Colonic mucosa (tissue), 4 donors: ENCODE measurements at regions not wholly inside any gene's neighbourhood (a gene's known extent, or its start where the extent isn't known, plus 50 kb on each side); places are given as distances from the start of the nearest gene placed in this dataset.

Experiments
- DNase-seq: peaks from one replicate; pipeline ENCODE4 v3.0.0-alpha.2; 2020
- H3K27ac ChIP-seq: fragments of 200-600 bp; one replicate; pipeline ENCODE4 v1.8.0; 2021
- H3K27me3 ChIP-seq: fragments of 200-600 bp; one replicate; pipeline ENCODE4 v1.8.0; 2021
- H3K36me3 ChIP-seq: fragments of 200-600 bp; one replicate; pipeline ENCODE4 v1.8.0; 2021
- H3K4me1 ChIP-seq: fragments of 200-600 bp; one replicate; pipeline ENCODE4 v1.8.0; 2021; ENCODE audit warnings: mild to moderate bottlenecking
- H3K4me3 ChIP-seq: fragments of 200-600 bp; one replicate; pipeline ENCODE4 v1.8.0; 2021
- H3K9ac ChIP-seq, 2 donors: one replicate each; pipeline ENCODE4 v1.7.0; 2013; ENCODE audit warnings: control low read depth in 2 of 2, low read depth in 2 of 2, low read length in 2 of 2
- H3K9me3 ChIP-seq: fragments of 200-600 bp; one replicate; pipeline ENCODE4 v1.8.0; 2021
- intact Hi-C: fragments of 100-400 bp; cut with DNase I; formaldehyde crosslinking; loops from one replicate; pipeline ENCODE4 v1.14.1; 2022
- TF ChIP-seq, protein P1 (sequence below): fragments of 200-600 bp; IDR thresholded peaks from one replicate; pipeline ENCODE4 v1.8.0; 2022; ENCODE audit warnings: antibody characterized with exemption, mild to moderate bottlenecking
- donor health status: healthy.
- donor health status: DM: no; HTN: no; CAD: no.
- donor health status: DM: no; HTN: no; CAD: no.

GRCh38 chr3:20701641-20702040 lies 515.6 kb upstream of the SGO1 start:
- intact Hi-C loops, result no loop called here
- Histone ChIP-seq H3K27me3 (no peaks in the 10 kb centered on the region), H3K4me1 (no peaks in the 10 kb centered on the region), H3K4me3 (no peak overlapping the region), H3K36me3 (no peaks in the 10 kb centered on the region), H3K27ac (no peak overlapping the region), H3K9me3 (no peaks in the 10 kb centered on the region), H3K9ac (no peak overlapping the region)
- no peak for DNase-seq
- TF ChIP-seq, protein P1, sequence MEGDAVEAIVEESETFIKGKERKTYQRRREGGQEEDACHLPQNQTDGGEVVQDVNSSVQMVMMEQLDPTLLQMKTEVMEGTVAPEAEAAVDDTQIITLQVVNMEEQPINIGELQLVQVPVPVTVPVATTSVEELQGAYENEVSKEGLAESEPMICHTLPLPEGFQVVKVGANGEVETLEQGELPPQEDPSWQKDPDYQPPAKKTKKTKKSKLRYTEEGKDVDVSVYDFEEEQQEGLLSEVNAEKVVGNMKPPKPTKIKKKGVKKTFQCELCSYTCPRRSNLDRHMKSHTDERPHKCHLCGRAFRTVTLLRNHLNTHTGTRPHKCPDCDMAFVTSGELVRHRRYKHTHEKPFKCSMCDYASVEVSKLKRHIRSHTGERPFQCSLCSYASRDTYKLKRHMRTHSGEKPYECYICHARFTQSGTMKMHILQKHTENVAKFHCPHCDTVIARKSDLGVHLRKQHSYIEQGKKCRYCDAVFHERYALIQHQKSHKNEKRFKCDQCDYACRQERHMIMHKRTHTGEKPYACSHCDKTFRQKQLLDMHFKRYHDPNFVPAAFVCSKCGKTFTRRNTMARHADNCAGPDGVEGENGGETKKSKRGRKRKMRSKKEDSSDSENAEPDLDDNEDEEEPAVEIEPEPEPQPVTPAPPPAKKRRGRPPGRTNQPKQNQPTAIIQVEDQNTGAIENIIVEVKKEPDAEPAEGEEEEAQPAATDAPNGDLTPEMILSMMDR, result no peak

- Histone ChIP-seq H3K27me3 (no peaks in the 10 kb centered on the region), H3K4me3 (no peak overlapping the region), H3K27ac (no peak overlapping the region), H3K9ac (no peak overlapping the region), H3K4me1 (no peaks in the 10 kb centered on the region), H3K36me3 (no peaks in the 10 kb centered on the region), H3K9me3 (no peaks in the 10 kb centered on the region)
- TF ChIP-seq, protein P1, result no peak
- intact Hi-C loops, result no loop called here
- no peak for DNase-seq
Measured at GRCh38 chr3:20700714-20701113, 514.7 kb upstream of the SGO1 start.

DNA sequence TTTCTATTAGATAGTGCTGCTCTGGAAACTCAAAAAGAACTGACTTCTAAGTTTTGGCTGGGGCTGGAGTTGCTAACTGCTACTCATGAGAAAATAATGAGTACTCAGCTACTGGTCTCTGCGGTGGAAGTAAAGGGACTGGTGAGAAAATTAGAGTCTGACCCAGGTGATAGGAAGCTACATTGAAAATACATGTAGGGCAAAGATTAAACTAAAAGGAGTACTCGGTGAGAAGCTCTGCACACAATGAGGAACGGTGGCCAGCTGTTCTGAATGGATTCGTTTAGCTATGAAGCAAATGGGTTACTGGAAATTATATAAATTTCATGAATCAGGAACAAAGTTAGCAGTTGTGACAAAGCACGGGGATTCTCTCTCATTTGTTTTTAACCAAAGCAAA lies 512.9 kb upstream of the SGO1 start:
- DNase-seq, result no peak
- TF ChIP-seq, protein P1, result no peak
- Histone ChIP-seq H3K36me3 (no peaks in the 10 kb centered on the region), H3K27ac (no peak overlapping the region), H3K4me3 (no peak overlapping the region), H3K9me3 (no peaks in the 10 kb centered on the region), H3K27me3 (no peaks in the 10 kb centered on the region), H3K9ac (no peak overlapping the region), H3K4me1 (no peaks in the 10 kb centered on the region)
- intact Hi-C loops, result no loop called here

- no peak for DNase-seq
- H3K36me3 ChIP-seq, result no peaks in the 10 kb centered on the region
- H3K27me3 ChIP-seq, result no peaks in the 10 kb centered on the region
- no peaks in the 10 kb centered on the region for H3K4me1 ChIP-seq
- no peak overlapping the region for H3K27ac ChIP-seq
- intact Hi-C loops, result no loop called here
- TF ChIP-seq, protein P1, result no peak
- no peak overlapping the region for H3K9ac ChIP-seq
- no peak overlapping the region for H3K4me3 ChIP-seq
- no peaks in the 10 kb centered on the region for H3K9me3 ChIP-seq
Measured at GRCh38 chr3:20696388-20697150, 510.6 kb upstream of the SGO1 start.

DNA sequence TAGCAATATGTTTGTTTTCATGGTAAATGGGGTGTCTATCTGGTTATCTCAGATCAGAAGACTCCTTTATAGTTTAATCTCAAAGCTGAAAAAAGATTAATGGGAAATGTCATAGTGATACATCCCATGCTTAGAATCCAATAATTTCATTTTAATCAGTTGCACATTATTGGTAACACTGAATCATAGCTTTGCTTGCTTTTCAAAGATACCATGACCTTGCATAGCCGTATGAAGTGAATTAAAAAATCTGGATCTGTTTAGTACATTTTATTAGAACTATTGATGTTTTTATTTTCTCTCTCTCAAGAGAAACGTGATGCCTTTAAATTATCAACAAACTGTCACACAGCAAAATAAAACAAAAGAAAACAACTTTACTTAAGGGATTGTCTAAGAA lies 506.7 kb upstream of the SGO1 start:
- no peaks in the 10 kb centered on the region for H3K36me3 ChIP-seq
- no peaks in the 10 kb centered on the region for H3K27me3 ChIP-seq
- H3K9ac ChIP-seq, result no peak overlapping the region
- no peak overlapping the region for H3K27ac ChIP-seq
- DNase-seq, result no peak
- H3K4me1 ChIP-seq, result no peaks in the 10 kb centered on the region
- intact Hi-C loops, result no loop called here
- TF ChIP-seq, protein P1, result no peak
- H3K9me3 ChIP-seq, result no peaks in the 10 kb centered on the region
- no peak overlapping the region for H3K4me3 ChIP-seq
